ENCODE measurements at regions not wholly inside any gene's neighbourhood (a gene's known extent, or its start where the extent isn't known, plus 50 kb on each side); places are given as distances from the start of the nearest gene placed in this dataset.

- TF ChIP-seq ZBED1 (IDR thresholded peaks at IDR 0.05; ENCODE audit: borderline replicate concordance) (no peak), CTCF (IDR thresholded peaks at IDR 0.05 in 2 of 3, conservative IDR thresholded peaks at IDR 0.05 in 1 of 3; ENCODE audit: control insufficient read depth in 2 of 3, extremely low read depth in 1 of 3, insufficient read depth in 1 of 3, low read depth in 3 of 3, low read length in 3 of 3) (no peak), ATF2 (IDR thresholded peaks at IDR 0.05; ENCODE audit: low read length) (no peak), POLR2AphosphoS2 (IDR thresholded peaks at IDR 0.05; ENCODE audit: low read depth, low read length) (no peak), BHLHE40 (IDR thresholded peaks at IDR 0.05; ENCODE audit: borderline replicate concordance in 1 of 2, low read depth in 2 of 2, low read length in 1 of 2) (no peak), EGR1 (IDR thresholded peaks at IDR 0.05; ENCODE audit: borderline replicate concordance in 1 of 2, low read depth in 2 of 2, low read length in 2 of 2) (no peak), MXI1 (IDR thresholded peaks at IDR 0.05; ENCODE audit: low read depth, low read length) (no peak), MAX (IDR thresholded peaks at IDR 0.05; ENCODE audit: low read depth, low read length) (no peak), SRF (IDR thresholded peaks at IDR 0.05; ENCODE audit: low read depth in 2 of 2, low read length in 2 of 2) (no peak), ZBTB4 (CRISPR knock-in tag; IDR thresholded peaks at IDR 0.05) (no peak), EZH2 (IDR thresholded peaks at IDR 0.05; ENCODE audit: borderline replicate concordance, control insufficient read depth, low read depth, low read length) (no peak), YY1 (IDR thresholded peaks at IDR 0.05; ENCODE audit: low read depth, low read length) (no peak), IRF3 (IDR thresholded peaks at IDR 0.05) (no peak)
Observed at GRCh38 chr7:79741684-79742083, 288.2 kb upstream of the MAGI2 start.
